ENCODE measurements at regions not wholly inside any gene's neighbourhood (a gene's known extent, or its start where the extent isn't known, plus 50 kb on each side); places are given as distances from the start of the nearest gene placed in this dataset.

GRCh38 chr15:52984507-52984906 lies 194.4 kb upstream of the ONECUT1 start:
- no peak for TF ChIP-seq CTCF (IDR thresholded peaks at IDR 0.05; ENCODE audit: unreplicated experiment)
- Mint-ChIP-seq H3K27me3 (no peaks in the 10 kb centered on the region), H3K9me3 (ENCODE audit: low read depth) (no peaks in the 10 kb centered on the region), H3K36me3 (ENCODE audit: insufficient read depth) (no peaks in the 10 kb centered on the region), H3K4me3 (ENCODE audit: low read depth) (no peak overlapping the region), H3K27ac (peak overlapping the region; percentile 8), H3K4me1 (ENCODE audit: low read depth) (peaks cover 33% of the 10 kb centered on the region)
- no peak for DNase-seq (ENCODE audit: low spot score, unreplicated experiment)

GRCh38 chr15:52980446-52980845 lies 190.3 kb upstream of the ONECUT1 start:
- Mint-ChIP-seq H3K4me3 (ENCODE audit: low read depth) (no peak overlapping the region), H3K36me3 (ENCODE audit: insufficient read depth) (peaks cover 1% of the 10 kb centered on the region), H3K27ac (no peak overlapping the region), H3K9me3 (ENCODE audit: low read depth) (peaks cover 6% of the 10 kb centered on the region), H3K27me3 (no peaks in the 10 kb centered on the region), H3K4me1 (ENCODE audit: low read depth) (peaks cover 54% of the 10 kb centered on the region)
- DNase-seq (ENCODE audit: low spot score, unreplicated experiment), result no peak
- no peak for TF ChIP-seq CTCF (IDR thresholded peaks at IDR 0.05; ENCODE audit: unreplicated experiment)

- H3K9me3 Mint-ChIP-seq (ENCODE audit: low read depth), result peaks cover 6% of the 10 kb centered on the region
- no peak overlapping the region for H3K4me3 Mint-ChIP-seq (ENCODE audit: low read depth)
- DNase-seq (ENCODE audit: low spot score, unreplicated experiment), result no peak
- H3K4me1 Mint-ChIP-seq (ENCODE audit: low read depth), result peaks cover 48% of the 10 kb centered on the region
- peaks cover 1% of the 10 kb centered on the region for H3K36me3 Mint-ChIP-seq (ENCODE audit: insufficient read depth)
- H3K27me3 Mint-ChIP-seq, result no peaks in the 10 kb centered on the region
- H3K27ac Mint-ChIP-seq, result peak overlapping the region; percentile 67
- TF ChIP-seq CTCF (IDR thresholded peaks at IDR 0.05; ENCODE audit: unreplicated experiment), result no peak
Measured at GRCh38 chr15:52976516-52977075, 186.5 kb upstream of the ONECUT1 start.

GRCh38 chr15:52975941-52976449 lies 185.9 kb upstream of the ONECUT1 start:
- Mint-ChIP-seq H3K4me3 (ENCODE audit: low read depth) (no peak overlapping the region), H3K36me3 (ENCODE audit: insufficient read depth) (peaks cover 1% of the 10 kb centered on the region), H3K4me1 (ENCODE audit: low read depth) (peaks cover 49% of the 10 kb centered on the region), H3K27me3 (no peaks in the 10 kb centered on the region), H3K27ac (no peak overlapping the region), H3K9me3 (ENCODE audit: low read depth) (peaks cover 6% of the 10 kb centered on the region)
- no peak for DNase-seq (ENCODE audit: low spot score, unreplicated experiment)
- no peak for TF ChIP-seq CTCF (IDR thresholded peaks at IDR 0.05; ENCODE audit: unreplicated experiment)

GRCh38 chr15:52963865-52964264 lies 173.7 kb upstream of the ONECUT1 start:
- Mint-ChIP-seq H3K9me3 (ENCODE audit: low read depth) (peaks cover 14% of the 10 kb centered on the region), H3K4me3 (ENCODE audit: low read depth) (peak overlapping the region; percentile 8), H3K36me3 (ENCODE audit: insufficient read depth) (peaks cover 2% of the 10 kb centered on the region), H3K4me1 (ENCODE audit: low read depth) (peaks cover 15% of the 10 kb centered on the region), H3K27me3 (no peaks in the 10 kb centered on the region), H3K27ac (peak overlapping the region; percentile 38)
- TF ChIP-seq CTCF (IDR thresholded peaks at IDR 0.05; ENCODE audit: unreplicated experiment), result no peak
- DNase-seq (ENCODE audit: low spot score, unreplicated experiment), result no peak

Measured in progenitor cell of endocrine pancreas (in vitro differentiated cells).